H1 (cell line): ENCODE measurements at regions not wholly inside any gene's neighbourhood (a gene's known extent, or its start where the extent isn't known, plus 50 kb on each side); places are given as distances from the start of the nearest gene placed in this dataset.

Experiments
- CTCF ChIA-PET: fragments of 300-600 bp; sonication (Branson Sonifier 250); formaldehyde crosslinking; loops from one replicate; lab custom pipeline; 2021; ENCODE audit not compliant: partially characterized antibody; lab: Charles Lee
- POLR2A ChIA-PET: fragments of 300-600 bp; sonication (Branson Sonifier 250); formaldehyde crosslinking; loops from one replicate; lab custom pipeline; 2021; ENCODE audit warnings: inconsistent platforms; ENCODE audit not compliant: partially characterized antibody; lab: Charles Lee
- DNase-seq, 2 experiments: peaks; one replicate each; pipeline versions ENCODE4 v3.0.0 to v3.0.0-alpha.2; 2010 to 2022; ENCODE audit warnings: low spot score in 2 of 2, low read depth in 1 of 2, mixed read lengths in 1 of 2
- FAIRE-seq: peaks from 2 replicates; lab custom pipeline; 2011; peaks lifted over from hg19 to GRCh38; lab: Jason Lieb, UNC
- H2AFZ ChIP-seq: 2 replicates; pipeline ENCODE4 v1.8.1; 2012; ENCODE audit warnings: low read length, inconsistent platforms
- H2AK5ac ChIP-seq: 2 replicates; pipeline ENCODE4 v1.6.1; 2013; ENCODE audit warnings: low read depth, low read length
- H2BK120ac ChIP-seq: replicated peaks from 2 replicates; pipeline ENCODE3; 2013; ENCODE audit warnings: low read depth, low read length, inconsistent platforms
- H2BK12ac ChIP-seq: 2 replicates; pipeline ENCODE4 v1.6.1; 2013; ENCODE audit warnings: low read depth, low read length
- H2BK15ac ChIP-seq: 2 replicates; pipeline ENCODE4 v1.6.1; 2013; ENCODE audit warnings: low read length
- H2BK20ac ChIP-seq: 2 replicates; pipeline ENCODE4 v1.6.1; 2013; ENCODE audit warnings: low read length
- H2BK5ac ChIP-seq: 2 replicates; pipeline ENCODE4 v1.6.1; 2013; ENCODE audit warnings: low read depth, low read length
- H3K14ac ChIP-seq: 2 replicates; pipeline ENCODE4 v1.6.1; 2013; ENCODE audit warnings: inconsistent platforms; ENCODE audit not compliant: insufficient read length
- H3K18ac ChIP-seq: 2 replicates; pipeline ENCODE4 v1.6.1; 2013; ENCODE audit warnings: low read length; ENCODE audit errors: extremely low read depth
- H3K23ac ChIP-seq: 2 replicates; pipeline ENCODE4 v1.6.1; 2013; ENCODE audit warnings: inconsistent platforms; ENCODE audit not compliant: insufficient read length
- H3K23me2 ChIP-seq: 2 replicates; pipeline ENCODE4 v1.6.1; 2013; ENCODE audit warnings: low read depth, low read length
- H3K27ac ChIP-seq: 2 replicates; pipeline ENCODE4 v1.6.1; 2011; ENCODE audit warnings: low read depth, low read length, inconsistent platforms
- H3K27me3 ChIP-seq, 4 experiments: replicated peaks in 1 of 4; 1 replicate in 1 of 4; 2 replicates in 3 of 4; pipeline versions ENCODE4 v1.6.1 to v1.8.1; 2011 to 2013; ENCODE audit warnings: low read length in 3 of 4, mild to moderate bottlenecking in 3 of 4, inconsistent platforms in 2 of 4, mixed read lengths in 2 of 4, moderate library complexity in 1 of 4; ENCODE audit not compliant: control insufficient read depth in 3 of 4, insufficient read depth in 3 of 4; ENCODE audit errors: extremely low read depth in 1 of 4
- H3K36me3 ChIP-seq, 4 experiments: 2 replicates each; pipeline versions ENCODE4 v1.6.1 to v1.8.1; 2011 to 2013; ENCODE audit warnings: mild to moderate bottlenecking in 4 of 4, low read length in 3 of 4, moderate library complexity in 2 of 4, control low read depth in 1 of 4, inconsistent platforms in 1 of 4; ENCODE audit not compliant: insufficient read depth in 4 of 4, control insufficient read depth in 2 of 4
- H3K4ac ChIP-seq: replicated peaks from 2 replicates; pipeline ENCODE3; 2013; ENCODE audit warnings: low read length, low read depth, mixed read lengths, inconsistent platforms; ENCODE audit not compliant: insufficient read length
- H3K4me1 ChIP-seq, 4 experiments: replicated peaks in 1 of 4; 1 replicate in 1 of 4; 2 replicates in 3 of 4; pipeline versions ENCODE4 v1.6.1 to v1.8.1; 2011 to 2013; ENCODE audit warnings: low read length in 3 of 4, inconsistent platforms in 2 of 4, mixed read lengths in 1 of 4; ENCODE audit not compliant: insufficient read depth in 4 of 4, control insufficient read depth in 3 of 4
- H3K4me2 ChIP-seq, 2 experiments: 2 replicates each; pipeline versions ENCODE4 v1.6.1 to v1.8.1; 2011 to 2013; ENCODE audit warnings: low read depth in 2 of 2, low read length in 2 of 2, control low read depth in 1 of 2, inconsistent platforms in 1 of 2, mild to moderate bottlenecking in 1 of 2; ENCODE audit not compliant: insufficient read depth in 1 of 2
- H3K4me3 ChIP-seq, 4 experiments: fragments of 200-600, 300-600 bp in 1 of 4; sonication (generic), shearing (Covaris generic), sonication (Bioruptor Twin) in 1 of 4; 2 replicates each; pipeline versions ENCODE4 v1.5.1 to v1.8.1; 2011 to 2016; ENCODE audit warnings: low read length in 4 of 4, low read depth in 3 of 4, control low read depth in 2 of 4, inconsistent platforms in 2 of 4, mild to moderate bottlenecking in 2 of 4, mixed read lengths in 1 of 4, moderate library complexity in 1 of 4; ENCODE audit not compliant: insufficient read depth in 2 of 4; ENCODE audit errors: extremely low read depth in 1 of 4
- H3K56ac ChIP-seq: replicated peaks from 2 replicates; pipeline ENCODE3; 2013; ENCODE audit warnings: low read depth, mild to moderate bottlenecking, mixed read lengths, low read length, inconsistent platforms; ENCODE audit not compliant: insufficient read length
- H3K79me1 ChIP-seq: 2 replicates; pipeline ENCODE4 v1.6.1; 2013; ENCODE audit warnings: low read depth, low read length, control low read depth
- H3K79me2 ChIP-seq, 2 experiments: 2 replicates each; pipeline versions ENCODE4 v1.6.1 to v1.8.1; 2012 to 2013; ENCODE audit warnings: low read length in 2 of 2, mild to moderate bottlenecking in 2 of 2, inconsistent platforms in 1 of 2; ENCODE audit not compliant: insufficient read depth in 2 of 2, control insufficient read depth in 1 of 2
- H3K9ac ChIP-seq, 4 experiments: replicated peaks in 1 of 4; 1 replicate in 1 of 4; 2 replicates in 3 of 4; pipeline versions ENCODE4 v1.6.1 to v1.8.1; 2011 to 2013; ENCODE audit warnings: low read depth in 3 of 4, low read length in 3 of 4, control low read depth in 2 of 4, mild to moderate bottlenecking in 2 of 4, moderate library complexity in 2 of 4, inconsistent platforms in 1 of 4; ENCODE audit errors: extremely low read depth in 1 of 4
- H3K9me3 ChIP-seq, 2 experiments: 2 replicates each; pipeline versions ENCODE4 v1.6.1 to v1.8.1; 2012 to 2013; ENCODE audit warnings: mild to moderate bottlenecking in 2 of 2, moderate library complexity in 2 of 2, control low read depth in 1 of 2, inconsistent platforms in 1 of 2, low read depth in 1 of 2, low read length in 1 of 2, mixed read lengths in 1 of 2; ENCODE audit not compliant: insufficient read depth in 2 of 2
- H4K20me1 ChIP-seq, 2 experiments: replicated peaks in 1 of 2; 2 replicates each; pipeline versions ENCODE3 to v1.8.1; 2011 to 2013; ENCODE audit warnings: inconsistent platforms in 2 of 2, low read length in 2 of 2, mild to moderate bottlenecking in 1 of 2; ENCODE audit not compliant: insufficient read depth in 2 of 2, control insufficient read depth in 1 of 2
- H4K5ac ChIP-seq: 2 replicates; pipeline ENCODE4 v1.6.1; 2013; ENCODE audit warnings: low read length, low read depth, mixed read lengths, inconsistent platforms; ENCODE audit not compliant: insufficient read length
- H4K8ac ChIP-seq: 2 replicates; pipeline ENCODE4 v1.8.0; 2013; ENCODE audit warnings: mild to moderate bottlenecking, moderate library complexity, low read length, inconsistent platforms; ENCODE audit not compliant: insufficient read depth; ENCODE audit errors: extremely low read depth
- H4K91ac ChIP-seq: replicated peaks from 2 replicates; pipeline ENCODE3; 2013; ENCODE audit warnings: low read length, mixed read lengths, inconsistent platforms; ENCODE audit not compliant: insufficient read length
- BRCA1 ChIP-seq: IDR thresholded peaks from 2 replicates; pipeline ENCODE4 v1.6.1; 2012; ENCODE audit warnings: low read depth, low read length, improper control_type of control experiment
- CBX5 ChIP-seq: fragments of 300-800, 300-1000 bp; sonication (generic); IDR thresholded peaks from 2 replicates; pipeline ENCODE4 v1.7.1; 2016; ENCODE audit warnings: antibody characterized with exemption, low read length, low read depth
- CHD2 ChIP-seq: IDR thresholded peaks from 2 replicates; pipeline ENCODE4 v1.6.1; 2012; ENCODE audit warnings: low read length, improper control_type of control experiment
- EZH2 ChIP-seq: fragments of 200-600 bp; sonication (generic); IDR thresholded peaks from 2 replicates; pipeline ENCODE4 v1.7.1; 2012; ENCODE audit warnings: low read depth, mild to moderate bottlenecking, moderate library complexity, low read length, inconsistent platforms; ENCODE audit not compliant: severe bottlenecking
- POLR2AphosphoS5 ChIP-seq: IDR thresholded peaks from 2 replicates; pipeline ENCODE4 v1.6.1; 2011; ENCODE audit warnings: low read depth, low read length
- RFX5 ChIP-seq: IDR thresholded peaks from 2 replicates; pipeline ENCODE4 v1.6.1; 2011; ENCODE audit warnings: low read depth, low read length, improper control_type of control experiment, borderline replicate concordance
- WGBS, 2 experiments: shearing (Covaris generic) in 1 of 2; methylation state at CpG; one replicate each; pipeline versions ENCODE4 v1.1.6 to v1.1.7; 2013 to 2015; ENCODE audit warnings: low lambda C conversion rate in 2 of 2, mixed read lengths in 2 of 2, inconsistent platforms in 1 of 2, low coverage in 1 of 2, missing lambda C conversion rate in 1 of 2; ENCODE audit not compliant: insufficient replicate concordance in 2 of 2, insufficient coverage in 1 of 2, insufficient read length in 1 of 2; ENCODE audit errors: extremely low coverage in 1 of 2, missing lambda C conversion rate in 1 of 2; 5-methylcytosine and 5-hydroxymethylcytosine counted together
- TF ChIP-seq, protein P1 (sequence below): IDR thresholded peaks from 2 replicates; pipeline ENCODE4 v1.6.1; 2011; ENCODE audit warnings: low read depth, mild to moderate bottlenecking, low read length; ENCODE audit not compliant: insufficient read depth

DNA sequence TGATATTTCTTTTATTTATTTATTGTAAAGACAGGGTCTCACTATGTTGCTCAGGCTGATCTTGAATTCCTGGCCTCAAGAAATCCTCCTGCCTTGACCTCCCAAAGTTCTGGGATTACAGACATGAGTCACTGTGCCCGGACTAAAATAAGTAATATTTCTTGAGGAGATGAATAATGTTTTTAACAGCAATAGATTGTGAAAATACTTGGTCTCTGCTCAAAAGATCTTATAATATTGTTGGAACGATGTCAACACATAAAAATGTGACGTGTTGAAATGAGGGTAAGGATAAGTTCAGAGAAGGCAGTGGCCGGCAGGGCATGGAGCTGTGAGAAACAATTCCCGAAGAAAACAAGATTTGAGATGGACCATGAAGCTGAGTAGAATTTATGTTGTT, 178.7 kb downstream of the GJA1 start:
- POLR2A ChIA-PET: interaction anchor here (0.9 kb wide), 1 partner anchor 177 kb away, joined by 3 read pairs; no protein-coding TSS in a partner anchor
- TF ChIP-seq CBX5 (no peak), EZH2 (no peak), RFX5 (no peak), POLR2AphosphoS5 (no peak), CHD2 (no peak), BRCA1 (no peak)
- TF ChIP-seq, protein P1, sequence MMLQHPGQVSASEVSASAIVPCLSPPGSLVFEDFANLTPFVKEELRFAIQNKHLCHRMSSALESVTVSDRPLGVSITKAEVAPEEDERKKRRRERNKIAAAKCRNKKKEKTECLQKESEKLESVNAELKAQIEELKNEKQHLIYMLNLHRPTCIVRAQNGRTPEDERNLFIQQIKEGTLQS: no peak

More for the DNA sequence above, 178.7 kb downstream of the GJA1 start:
- no peak overlapping the region for H3K4me2 ChIP-seq
- no peaks in the 10 kb centered on the region for H3K23me2 ChIP-seq
- H4K5ac ChIP-seq: no peak overlapping the region
- no peak overlapping the region for H4K8ac ChIP-seq
- H2AK5ac ChIP-seq: no peak overlapping the region
- H2BK5ac ChIP-seq: no peak overlapping the region
- no peak overlapping the region for H2BK12ac ChIP-seq
- H3K4me3 ChIP-seq: no peak overlapping the region
- CTCF ChIA-PET: interaction anchor here (0.6 to 1.8 kb wide), 7 partner anchors 14 to 191 kb away, joined by 3 to 6 read pairs (median 4); no protein-coding TSS in a partner anchor
- H3K9ac ChIP-seq: no peak overlapping the region
- H3K9me3 ChIP-seq: no peaks in the 10 kb centered on the region
- H4K20me1 ChIP-seq: no peaks in the 10 kb centered on the region
- DNase-seq (no peak), FAIRE-seq (no peak)
- H3K23ac ChIP-seq: no peak overlapping the region
- no peak overlapping the region for H2AFZ ChIP-seq
- no peaks in the 10 kb centered on the region for H3K79me1 ChIP-seq
- WGBS, 2 experiments: 93% methylated on average over 5 of the region's 5 CpGs; no CpG with 5 or more reads in 1 of the 2 experiments
- no peak overlapping the region for H4K91ac ChIP-seq
- H3K27me3 ChIP-seq: no peaks in the 10 kb centered on the region
- H3K4me1 ChIP-seq: peaks cover 0 to 9% (median 5%) of the 10 kb centered on the region in 4 experiments; a peak in 4 of 7 replicates
- H3K36me3 ChIP-seq: no peaks in the 10 kb centered on the region
- H3K4ac ChIP-seq: no peak overlapping the region
- no peak overlapping the region for H3K14ac ChIP-seq
- no peak overlapping the region for H3K27ac ChIP-seq
- H2BK15ac ChIP-seq: no peak overlapping the region
- H3K56ac ChIP-seq: no peak overlapping the region
- H2BK20ac ChIP-seq: no peak overlapping the region
- no peak overlapping the region for H2BK120ac ChIP-seq
- H3K18ac ChIP-seq: no peak overlapping the region
- H3K79me2 ChIP-seq: peaks cover 0 to 3% of the 10 kb centered on the region in 2 experiments; a peak in 1 of 4 replicates
